Vagina (tissue), 2 donors: ENCODE measurements at regions not wholly inside any gene's neighbourhood (a gene's known extent, or its start where the extent isn't known, plus 50 kb on each side); places are given as distances from the start of the nearest gene placed in this dataset.
A peak's percentile ranks its signal among the peaks of the same experiment; 100 is the strongest.

ENCODE experiments used
- DNase-seq, 2 donors: peaks; one replicate each; pipeline ENCODE4 v3.0.0-alpha.2; 2017; ENCODE audit errors: extremely low spot score in 2 of 2
- H3K27ac ChIP-seq: fragments of 200-600 bp; sonication (generic); one replicate; pipeline ENCODE4 v1.5.1; 2019
- H3K27me3 ChIP-seq: fragments of 200-600 bp; sonication (generic); one replicate; pipeline ENCODE4 v1.5.1; 2019
- H3K36me3 ChIP-seq, 2 donors: fragments of 200-600 bp; sonication (generic); one replicate each; pipeline ENCODE4 v1.5.1; 2017 to 2019
- H3K4me1 ChIP-seq: fragments of 200-600 bp; sonication (generic); one replicate; pipeline ENCODE4 v1.5.1; 2019
- H3K4me3 ChIP-seq, 2 donors: fragments of 200-600 bp; sonication (generic); 1 replicate in 1 of 2; 2 replicates in 1 of 2; pipeline ENCODE4 v1.5.1; 2016 to 2019
- H3K9me3 ChIP-seq: fragments of 200-600 bp; sonication (generic); one replicate; pipeline ENCODE4 v1.5.1; 2019
- CTCF ChIP-seq, 3 experiments: fragments of 450-650 bp in 2 of 3; fragments of 200-600 bp in 1 of 3; sonication (generic) in 1 of 3; IDR thresholded peaks; one replicate each; pipeline ENCODE4 v1.5.1; 2017 to 2019; ENCODE audit warnings: antibody characterized with exemption in 3 of 3, mild to moderate bottlenecking in 2 of 3, moderate library complexity in 2 of 3
- POLR2A ChIP-seq, 2 donors: fragments of 450-650 bp; IDR thresholded peaks; one replicate each; pipeline ENCODE4 v1.6.1; 2017; ENCODE audit warnings: antibody characterized with exemption in 2 of 2, mild to moderate bottlenecking in 2 of 2, moderate library complexity in 2 of 2
- POLR2AphosphoS5 ChIP-seq, 2 donors: sonication (generic); formaldehyde crosslinking; IDR thresholded peaks; one replicate each; pipeline ENCODE4 v1.9.0; 2017; ENCODE audit warnings: antibody characterized with exemption in 2 of 2, mild to moderate bottlenecking in 2 of 2, low read depth in 1 of 2; ENCODE audit not compliant: insufficient read depth in 1 of 2
- intact Hi-C: fragments of 100-400 bp; cut with DNase I; formaldehyde crosslinking; loops from one replicate; pipeline ENCODE4 v1.15.1; 2023

GRCh38 chr9:96050048-96050860, 174.8 kb downstream of the ERCC6L2 start:
- intact Hi-C loops = no loop called here
- peaks cover 19% of the 10 kb centered on the region for H3K4me1 ChIP-seq
- no peaks in the 10 kb centered on the region for H3K36me3 ChIP-seq
- no peak for TF ChIP-seq CTCF (IDR thresholded peaks at IDR 0.05)
- H3K27ac ChIP-seq = no peak overlapping the region
- no peak overlapping the region for H3K4me3 ChIP-seq
- no peak for DNase-seq
- H3K27me3 ChIP-seq = no peaks in the 10 kb centered on the region
- no peaks in the 10 kb centered on the region for H3K9me3 ChIP-seq

- intact Hi-C loops = no loop called here
- Histone ChIP-seq H3K4me3 (no peak overlapping the region), H3K27ac (no peak overlapping the region), H3K27me3 (no peaks in the 10 kb centered on the region), H3K36me3 (no peaks in the 10 kb centered on the region), H3K4me1 (peaks cover 19% of the 10 kb centered on the region), H3K9me3 (no peaks in the 10 kb centered on the region)
- no peak for DNase-seq
- TF ChIP-seq CTCF (IDR thresholded peaks at IDR 0.05) (no peak), POLR2AphosphoS5 (IDR thresholded peaks at IDR 0.05; ENCODE audit: insufficient read depth in 1 of 2, low read depth in 1 of 2) (peak in 1 of 2 donors; percentile 37)
Observed at GRCh38 chr9:96048956-96049831, 173.7 kb downstream of the ERCC6L2 start.

GRCh38 chr9:96048104-96048955, 172.8 kb downstream of the ERCC6L2 start:
- Histone ChIP-seq H3K36me3 (no peaks in the 10 kb centered on the region), H3K27ac (no peak overlapping the region), H3K4me3 (no peak overlapping the region), H3K4me1 (peaks cover 19% of the 10 kb centered on the region), H3K27me3 (no peaks in the 10 kb centered on the region), H3K9me3 (no peaks in the 10 kb centered on the region)
- DNase-seq = no peak
- intact Hi-C loops = no loop called here
- TF ChIP-seq CTCF (IDR thresholded peaks at IDR 0.05) (no peak), POLR2A (IDR thresholded peaks at IDR 0.05) (no peak), POLR2AphosphoS5 (IDR thresholded peaks at IDR 0.05; ENCODE audit: insufficient read depth in 1 of 2, low read depth in 1 of 2) (no peak)

GRCh38 chr9:96047741-96048103, 172.2 kb downstream of the ERCC6L2 start:
- Histone ChIP-seq H3K27me3 (no peaks in the 10 kb centered on the region), H3K36me3 (no peaks in the 10 kb centered on the region), H3K27ac (no peak overlapping the region), H3K4me3 (no peak overlapping the region), H3K4me1 (peaks cover 19% of the 10 kb centered on the region), H3K9me3 (no peaks in the 10 kb centered on the region)
- intact Hi-C loops = no loop called here
- no peak for TF ChIP-seq CTCF (IDR thresholded peaks at IDR 0.05)
- no peak for TF ChIP-seq POLR2AphosphoS5 (IDR thresholded peaks at IDR 0.05; ENCODE audit: insufficient read depth in 1 of 2, low read depth in 1 of 2)
- no peak for TF ChIP-seq POLR2A (IDR thresholded peaks at IDR 0.05)
- DNase-seq = no peak
